Adrenal gland (tissue), 9 donors: ENCODE measurements at regions not wholly inside any gene's neighbourhood (a gene's known extent, or its start where the extent isn't known, plus 50 kb on each side); places are given as distances from the start of the nearest gene placed in this dataset.
"Not testable (repeated sequence)": the region's sequence is repeated elsewhere in the genome, so short reads cannot be mapped to it uniquely, and the experiment has no call there.

Source experiments
- DNase-seq, 7 donors: peaks; one replicate each; pipeline ENCODE4 v3.0.0-alpha.2; 2019 to 2020
- H3K27ac ChIP-seq, 5 donors: fragments of 200-600 bp; sonication (generic) in 4 of 5; 1 replicate in 3 of 5; 2 replicates in 2 of 5; pipeline versions ENCODE4 v1.5.1 to v1.8.0; 2016 to 2020; ENCODE audit warnings: mild to moderate bottlenecking in 1 of 5
- H3K27me3 ChIP-seq: fragments of 200-600 bp; 2 replicates; pipeline ENCODE4 v1.8.0; 2021
- H3K36me3 ChIP-seq, 2 donors: fragments of 200-600 bp; replicated peaks in 1 of 2; 1 replicate in 1 of 2; 2 replicates in 1 of 2; pipeline versions ENCODE4 v1.5.1 to v1.8.0; 2018 to 2022
- H3K4me1 ChIP-seq, 2 donors: fragments of 200-600 bp; replicated peaks in 1 of 2; 1 replicate in 1 of 2; 2 replicates in 1 of 2; pipeline versions ENCODE4 v1.5.1 to v1.8.0; 2018 to 2021
- H3K4me3 ChIP-seq, 4 donors: fragments of 200-600 bp; sonication (generic) in 3 of 4; one replicate each; pipeline ENCODE4 v1.5.1; 2016 to 2018
- H3K9me3 ChIP-seq, 3 donors: fragments of 200-600 bp; sonication (generic) in 1 of 3; replicated peaks in 1 of 3; 1 replicate in 2 of 3; 2 replicates in 1 of 3; pipeline versions ENCODE4 v1.5.1 to v1.8.0; 2016 to 2021
- POLR2A ChIP-seq, 2 donors: fragments of 450-650 bp; IDR thresholded peaks; one replicate each; pipeline ENCODE4 v1.6.1; 2017; ENCODE audit warnings: antibody characterized with exemption in 2 of 2, mild to moderate bottlenecking in 2 of 2, moderate library complexity in 1 of 2
- WGBS, 4 donors: extraction: QIAGEN DNeasy Blood & Tissue Kit in 2 of 4; methylation state at CpG; one replicate each; pipeline versions ENCODE4 v1.1.5 to v1.1.7; 2013 to 2017; 5-methylcytosine and 5-hydroxymethylcytosine counted together
- intact Hi-C, 2 donors: fragments of 100-400 bp; cut with DNase I; formaldehyde crosslinking; loops; one replicate each; pipeline versions ENCODE4 v1.14.1 to v1.15.0; 2022 to 2023
- TF ChIP-seq, protein P1 (sequence below), 6 experiments: fragments of 450-650 bp in 4 of 6; fragments of 200-600 bp in 2 of 6; sonication (generic) in 1 of 6; IDR thresholded peaks; 1 replicate in 5 of 6; 2 replicates in 1 of 6; pipeline versions ENCODE4 v1.5.1 to v1.8.0; 2016 to 2021; ENCODE audit warnings: antibody characterized with exemption in 6 of 6, mild to moderate bottlenecking in 2 of 6, moderate library complexity in 1 of 6
- donor health status: healthy with polysubstance abuse.
- donor health status: Bipolar disorder and iron deficiency.
- donor health status: DM: yes; HTN: yes; CAD: no.
- donor health status: DM: no; HTN: no; CAD: no.
- donor health status: DM: no; HTN: no; CAD: no.

DNA sequence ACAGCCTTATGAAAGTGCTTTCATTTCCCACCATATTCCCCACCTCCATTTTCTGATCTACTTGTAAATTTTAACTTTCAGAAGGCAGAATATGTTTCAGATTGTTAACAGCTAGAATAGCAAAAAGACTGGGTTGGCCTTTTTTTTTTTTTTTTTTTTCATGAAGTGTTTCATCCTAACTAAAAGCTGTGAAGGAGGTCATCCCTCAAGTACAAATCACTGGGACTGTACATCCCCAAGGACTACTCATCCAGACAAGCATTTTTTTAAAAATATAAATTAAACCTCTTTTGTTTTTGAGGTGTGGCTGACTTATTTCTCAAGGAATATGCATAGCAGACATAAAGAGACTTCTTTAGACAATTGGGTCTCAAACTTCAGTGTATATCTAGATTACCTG lies 542.1 kb upstream of the TUSC1 start:
- no peak overlapping the region for H3K27ac ChIP-seq
- TF ChIP-seq POLR2A (IDR thresholded peaks at IDR 0.05) = no peak
- TF ChIP-seq, protein P1, sequence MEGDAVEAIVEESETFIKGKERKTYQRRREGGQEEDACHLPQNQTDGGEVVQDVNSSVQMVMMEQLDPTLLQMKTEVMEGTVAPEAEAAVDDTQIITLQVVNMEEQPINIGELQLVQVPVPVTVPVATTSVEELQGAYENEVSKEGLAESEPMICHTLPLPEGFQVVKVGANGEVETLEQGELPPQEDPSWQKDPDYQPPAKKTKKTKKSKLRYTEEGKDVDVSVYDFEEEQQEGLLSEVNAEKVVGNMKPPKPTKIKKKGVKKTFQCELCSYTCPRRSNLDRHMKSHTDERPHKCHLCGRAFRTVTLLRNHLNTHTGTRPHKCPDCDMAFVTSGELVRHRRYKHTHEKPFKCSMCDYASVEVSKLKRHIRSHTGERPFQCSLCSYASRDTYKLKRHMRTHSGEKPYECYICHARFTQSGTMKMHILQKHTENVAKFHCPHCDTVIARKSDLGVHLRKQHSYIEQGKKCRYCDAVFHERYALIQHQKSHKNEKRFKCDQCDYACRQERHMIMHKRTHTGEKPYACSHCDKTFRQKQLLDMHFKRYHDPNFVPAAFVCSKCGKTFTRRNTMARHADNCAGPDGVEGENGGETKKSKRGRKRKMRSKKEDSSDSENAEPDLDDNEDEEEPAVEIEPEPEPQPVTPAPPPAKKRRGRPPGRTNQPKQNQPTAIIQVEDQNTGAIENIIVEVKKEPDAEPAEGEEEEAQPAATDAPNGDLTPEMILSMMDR (IDR thresholded peaks at IDR 0.05) = no peak
- H3K4me1 ChIP-seq = no peaks in the 10 kb centered on the region
- no peaks in the 10 kb centered on the region for H3K9me3 ChIP-seq
- H3K36me3 ChIP-seq = no peaks in the 10 kb centered on the region
- no peak for DNase-seq
- no peaks in the 10 kb centered on the region for H3K27me3 ChIP-seq
- intact Hi-C loops = no loop called here
- no peak overlapping the region for H3K4me3 ChIP-seq

DNA sequence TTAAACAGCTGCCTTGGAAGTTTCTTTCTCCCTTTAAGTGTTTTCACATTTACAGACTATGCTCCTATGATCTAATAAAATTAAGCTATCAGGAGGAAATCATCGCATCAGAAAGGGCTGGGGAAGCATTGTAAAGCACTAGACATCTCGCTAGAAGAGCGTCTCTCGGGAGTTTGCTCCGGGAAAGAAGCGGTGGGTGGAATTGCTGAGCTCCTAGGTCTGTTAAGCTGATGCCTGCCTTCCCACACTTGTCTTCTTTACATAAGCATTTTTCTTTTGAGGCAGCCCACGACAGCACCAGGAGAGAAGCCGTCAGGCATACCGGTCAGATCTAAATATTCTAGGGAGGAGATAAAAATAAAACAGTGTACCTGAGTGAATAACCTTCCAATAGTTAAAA lies 541.7 kb upstream of the TUSC1 start:
- H3K27me3 ChIP-seq = no peaks in the 10 kb centered on the region
- no peaks in the 10 kb centered on the region for H3K9me3 ChIP-seq
- no peak overlapping the region for H3K4me3 ChIP-seq
- TF ChIP-seq, protein P1 (IDR thresholded peaks at IDR 0.05) = no peak
- no peak for TF ChIP-seq POLR2A (IDR thresholded peaks at IDR 0.05)
- no peak overlapping the region for H3K27ac ChIP-seq
- intact Hi-C loops = no loop called here
- no peaks in the 10 kb centered on the region for H3K4me1 ChIP-seq
- DNase-seq = no peak
- H3K36me3 ChIP-seq = no peaks in the 10 kb centered on the region
- 75 to 89% (median 79%) methylated on average over 9 of the region's 9 CpGs for WGBS, 4 donors

DNA sequence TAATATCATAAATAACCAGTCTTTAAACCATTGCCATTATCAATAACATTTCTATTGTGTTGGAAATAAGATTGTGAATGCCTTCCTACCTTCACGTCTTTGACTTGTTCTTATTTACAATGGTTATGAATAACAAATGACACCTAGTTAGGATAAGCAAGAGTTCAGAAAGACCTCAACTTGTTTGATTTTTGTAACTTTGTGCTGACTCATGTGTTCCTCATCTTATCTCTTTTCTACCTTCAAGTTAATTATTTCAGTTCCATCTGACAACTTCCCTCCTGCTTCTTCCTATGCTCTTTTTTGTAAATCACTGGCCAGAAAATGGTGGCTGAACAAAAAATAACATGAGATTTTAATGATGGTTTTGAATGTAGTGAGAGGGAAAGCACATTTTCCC lies 538.5 kb upstream of the TUSC1 start:
- H3K9me3 ChIP-seq = no peaks in the 10 kb centered on the region
- H3K4me1 ChIP-seq = no peaks in the 10 kb centered on the region
- TF ChIP-seq POLR2A (IDR thresholded peaks at IDR 0.05) = no peak
- TF ChIP-seq, protein P1 (IDR thresholded peaks at IDR 0.05) = no peak
- no peaks in the 10 kb centered on the region for H3K27me3 ChIP-seq
- no peak overlapping the region for H3K4me3 ChIP-seq
- 54 to 60% (median 58%) methylated on average over 1 of the region's 1 CpG for WGBS, 4 donors
- intact Hi-C loops = no loop called here
- H3K27ac ChIP-seq = no peak overlapping the region
- DNase-seq = no peak
- H3K36me3 ChIP-seq = no peaks in the 10 kb centered on the region

DNA sequence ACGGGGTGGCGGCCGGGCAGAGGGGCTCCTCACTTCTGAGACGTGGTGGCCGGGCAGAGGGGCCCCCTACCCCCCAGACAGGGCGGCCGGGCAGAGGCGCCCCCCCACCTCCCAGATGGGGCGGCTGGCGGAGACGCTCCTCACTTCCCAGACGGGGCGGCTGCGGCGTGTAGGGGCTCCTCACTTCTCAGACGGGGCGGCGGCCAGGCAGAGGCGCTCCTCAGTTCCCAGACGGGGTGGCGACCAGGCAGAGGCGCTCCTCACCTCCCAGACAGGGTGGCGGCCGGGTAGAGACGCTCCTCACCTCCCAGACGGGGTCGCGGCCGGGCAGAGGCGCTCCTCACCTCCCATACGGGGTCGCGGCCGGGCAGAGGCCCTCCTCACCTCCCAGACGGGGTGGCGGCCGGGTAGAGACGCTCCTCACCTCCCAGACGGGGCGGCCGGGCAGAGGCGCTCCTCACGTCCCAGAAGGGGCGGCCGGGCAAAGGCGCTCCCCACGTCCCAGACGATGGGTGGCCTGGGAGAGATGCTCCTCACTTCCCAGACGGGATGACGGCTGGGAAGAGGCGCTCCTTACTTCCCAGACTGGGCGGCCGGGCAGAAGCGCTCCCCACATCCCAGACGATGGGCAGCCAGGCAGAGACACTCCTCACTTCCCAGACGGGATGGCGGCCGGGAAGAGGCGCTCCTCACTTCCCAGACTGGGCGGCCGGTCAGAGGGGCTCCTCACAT lies 536.6 kb upstream of the TUSC1 start:
- H3K9me3 ChIP-seq, H3K4me3 ChIP-seq, H3K27ac ChIP-seq, H3K27me3 ChIP-seq, H3K4me1 ChIP-seq, H3K36me3 ChIP-seq, DNase-seq, intact Hi-C loops: not testable (repeated sequence)
- 94 to 98% (median 95%) methylated on average over 14 to 61 of the region's 61 CpGs for WGBS, 4 donors

DNA sequence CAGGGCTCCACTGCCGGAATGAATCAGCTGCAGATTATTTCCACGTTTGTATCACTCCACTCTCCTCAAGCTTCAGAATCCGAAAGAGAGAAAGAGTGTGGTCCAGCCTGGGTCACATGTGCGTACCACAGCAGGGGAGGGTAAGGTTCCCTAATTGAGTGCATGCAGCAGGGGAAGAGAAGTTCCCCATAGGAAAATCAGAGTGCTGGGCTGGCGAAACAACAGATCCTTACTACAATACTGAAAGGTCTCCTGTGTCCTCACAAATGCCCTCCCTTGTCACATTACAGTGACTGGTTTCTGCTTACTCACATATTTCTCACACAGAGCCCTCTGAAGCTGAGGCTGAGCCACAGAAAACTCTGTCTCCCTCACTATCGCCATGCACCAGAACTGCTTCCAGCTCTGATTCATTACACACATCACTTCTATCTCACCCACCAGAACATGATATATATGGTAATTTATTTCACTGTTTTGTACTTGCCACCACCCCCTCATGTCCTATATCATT lies 532.2 kb upstream of the TUSC1 start:
- peak in 1 of 7 donors; percentile 16 for DNase-seq
- intact Hi-C loops = no loop called here
- WGBS, 4 donors = 38 to 50% (median 44%) methylated on average over 6 of the region's 6 CpGs
- TF ChIP-seq, protein P1 (IDR thresholded peaks at IDR 0.05) = no peak
- TF ChIP-seq POLR2A (IDR thresholded peaks at IDR 0.05) = no peak
- Histone ChIP-seq H3K4me1 (no peaks in the 10 kb centered on the region), H3K4me3 (no peak overlapping the region), H3K27me3 (no peaks in the 10 kb centered on the region), H3K9me3 (no peaks in the 10 kb centered on the region), H3K27ac (no peak overlapping the region), H3K36me3 (no peaks in the 10 kb centered on the region)
